ENCODE measurements at regions not wholly inside any gene's neighbourhood (a gene's known extent, or its start where the extent isn't known, plus 50 kb on each side); places are given as distances from the start of the nearest gene placed in this dataset.
A peak's percentile ranks its signal among the peaks of the same experiment; 100 is the strongest.
"Not testable (repeated sequence)": the region's sequence is repeated elsewhere in the genome, so short reads cannot be mapped to it uniquely, and the experiment has no call there.

DNA sequence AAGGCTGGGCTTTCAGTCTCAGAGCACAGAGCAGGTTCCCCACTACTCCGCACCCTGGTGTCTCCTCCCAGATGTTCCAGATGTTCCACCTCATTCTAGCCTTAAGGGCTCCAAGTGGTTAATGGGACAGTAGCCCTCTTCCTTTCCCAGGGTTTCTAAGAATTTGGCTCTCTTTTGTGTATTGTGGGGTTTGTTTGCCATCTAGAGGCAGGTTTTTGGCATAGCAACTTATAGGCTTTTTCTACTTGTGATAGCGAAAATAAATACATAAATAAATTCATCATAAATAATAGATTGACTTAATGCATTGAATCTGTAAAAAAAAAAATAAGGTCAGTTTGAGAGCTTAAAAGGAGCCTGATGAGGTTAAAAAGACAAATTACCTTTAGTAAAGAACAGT, 86.1 kb upstream of the XKR3 start:
- TF ChIP-seq, protein P1, sequence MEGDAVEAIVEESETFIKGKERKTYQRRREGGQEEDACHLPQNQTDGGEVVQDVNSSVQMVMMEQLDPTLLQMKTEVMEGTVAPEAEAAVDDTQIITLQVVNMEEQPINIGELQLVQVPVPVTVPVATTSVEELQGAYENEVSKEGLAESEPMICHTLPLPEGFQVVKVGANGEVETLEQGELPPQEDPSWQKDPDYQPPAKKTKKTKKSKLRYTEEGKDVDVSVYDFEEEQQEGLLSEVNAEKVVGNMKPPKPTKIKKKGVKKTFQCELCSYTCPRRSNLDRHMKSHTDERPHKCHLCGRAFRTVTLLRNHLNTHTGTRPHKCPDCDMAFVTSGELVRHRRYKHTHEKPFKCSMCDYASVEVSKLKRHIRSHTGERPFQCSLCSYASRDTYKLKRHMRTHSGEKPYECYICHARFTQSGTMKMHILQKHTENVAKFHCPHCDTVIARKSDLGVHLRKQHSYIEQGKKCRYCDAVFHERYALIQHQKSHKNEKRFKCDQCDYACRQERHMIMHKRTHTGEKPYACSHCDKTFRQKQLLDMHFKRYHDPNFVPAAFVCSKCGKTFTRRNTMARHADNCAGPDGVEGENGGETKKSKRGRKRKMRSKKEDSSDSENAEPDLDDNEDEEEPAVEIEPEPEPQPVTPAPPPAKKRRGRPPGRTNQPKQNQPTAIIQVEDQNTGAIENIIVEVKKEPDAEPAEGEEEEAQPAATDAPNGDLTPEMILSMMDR (IDR thresholded peaks at IDR 0.05; ENCODE audit: low read depth, low read length, missing control alignments) = peak; percentile 19
- H3K4me3 ChIP-seq (ENCODE audit: low read depth, low read length); DNase-seq (ENCODE audit: low read depth): not testable (repeated sequence)

DNA sequence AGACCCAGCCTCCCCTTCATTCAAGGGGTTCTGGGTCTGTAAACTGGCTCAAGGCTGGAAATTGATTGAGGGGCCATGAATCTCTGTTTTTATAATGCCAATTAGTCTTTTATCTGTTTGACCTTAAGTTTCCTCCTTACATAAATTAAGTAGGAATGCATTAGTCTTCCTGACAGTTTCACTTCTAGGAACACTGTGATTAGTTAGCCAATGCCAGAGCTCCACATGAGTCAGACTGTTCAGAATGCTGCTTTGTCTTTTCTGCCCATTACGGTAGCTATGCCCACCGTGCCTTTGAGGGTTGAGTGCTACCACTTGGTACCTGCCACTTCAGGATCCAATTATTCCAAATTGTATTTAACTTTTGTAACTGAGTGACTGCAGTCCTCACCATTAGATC, 76.8 kb upstream of the XKR3 start:
- not testable (repeated sequence) for DNase-seq (ENCODE audit: low read depth); H3K4me3 ChIP-seq (ENCODE audit: low read depth, low read length)

DNA sequence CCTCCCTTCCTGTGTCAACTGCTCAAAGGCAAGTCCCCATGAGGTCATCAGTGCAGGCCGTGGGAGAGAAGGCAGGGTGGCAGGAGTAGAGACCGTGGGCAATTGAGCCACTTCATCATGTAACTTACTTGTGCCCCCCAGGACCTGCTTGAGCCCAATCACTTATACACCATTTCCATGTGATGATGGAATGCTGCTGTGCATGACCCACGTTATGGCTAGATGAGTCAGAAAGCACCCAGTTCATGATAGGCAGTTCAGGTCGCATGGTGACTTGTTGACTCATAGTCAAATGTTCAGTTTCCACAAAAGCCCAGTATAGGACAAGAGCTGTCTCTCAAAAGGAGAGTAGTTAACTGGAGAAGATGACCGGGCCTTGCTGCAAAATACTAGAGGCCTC, 76.4 kb upstream of the XKR3 start:
- DNase-seq (ENCODE audit: low read depth); H3K4me3 ChIP-seq (ENCODE audit: low read depth, low read length): not testable (repeated sequence)

DNA sequence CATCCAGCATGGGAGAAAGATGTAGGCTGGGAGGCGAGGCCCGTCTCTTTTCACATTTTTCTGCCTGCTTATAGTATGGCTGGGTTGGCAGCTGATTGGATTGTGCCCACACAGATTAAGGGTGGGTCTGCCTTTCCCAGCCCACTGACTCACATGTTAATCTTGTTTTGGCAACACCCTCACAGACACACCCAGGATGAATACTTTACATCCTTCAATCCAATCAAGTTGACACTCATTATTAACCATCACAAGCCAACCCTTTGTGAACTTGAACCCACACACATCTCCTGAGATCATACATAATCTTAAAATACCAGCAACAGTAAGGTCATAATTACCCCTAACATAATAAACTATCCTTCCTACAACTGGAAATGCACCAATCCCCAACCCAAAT, 74.1 kb upstream of the XKR3 start:
- H3K4me3 ChIP-seq (ENCODE audit: low read depth, low read length); DNase-seq (ENCODE audit: low read depth): not testable (repeated sequence)

DNA sequence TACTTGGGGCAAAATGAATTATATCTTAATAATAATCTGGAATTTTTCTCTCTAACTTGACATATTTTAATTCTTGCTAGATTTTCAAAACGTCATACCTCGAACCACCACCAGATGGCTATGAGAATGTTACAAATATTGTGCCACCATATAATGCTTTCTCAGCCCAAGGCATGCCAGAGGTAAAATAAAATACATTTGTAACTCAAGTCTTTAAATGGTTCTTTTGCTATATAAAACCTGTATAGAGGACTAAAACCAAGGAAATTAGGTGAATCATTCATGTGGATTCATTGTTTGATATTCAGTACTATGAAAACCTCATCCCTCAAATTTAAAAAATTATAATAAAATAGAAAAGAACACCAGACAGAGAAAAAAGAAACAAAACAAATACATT, 72.2 kb upstream of the XKR3 start:
- not testable (repeated sequence) for H3K4me3 ChIP-seq (ENCODE audit: low read depth, low read length); DNase-seq (ENCODE audit: low read depth)

DNA sequence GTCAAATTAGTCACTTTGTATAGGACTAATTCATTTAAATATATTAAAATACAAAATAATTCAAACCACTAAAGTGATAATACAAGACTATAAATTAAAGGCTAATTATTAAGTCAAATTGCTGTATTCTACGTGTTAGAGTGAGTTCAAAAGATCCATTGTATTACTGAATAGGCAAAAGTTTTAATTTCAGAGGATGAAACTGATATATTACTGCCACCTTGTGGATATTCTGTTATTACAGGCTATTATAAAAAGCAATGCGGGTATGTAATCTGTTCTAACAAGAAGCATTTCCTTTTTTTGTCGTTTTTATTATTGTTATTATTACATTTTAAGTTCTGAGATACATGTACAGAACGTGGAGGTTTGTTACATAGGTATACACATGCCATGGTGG, 66.7 kb upstream of the XKR3 start:
- H3K4me3 ChIP-seq (ENCODE audit: low read depth, low read length); DNase-seq (ENCODE audit: low read depth): not testable (repeated sequence)

DNA sequence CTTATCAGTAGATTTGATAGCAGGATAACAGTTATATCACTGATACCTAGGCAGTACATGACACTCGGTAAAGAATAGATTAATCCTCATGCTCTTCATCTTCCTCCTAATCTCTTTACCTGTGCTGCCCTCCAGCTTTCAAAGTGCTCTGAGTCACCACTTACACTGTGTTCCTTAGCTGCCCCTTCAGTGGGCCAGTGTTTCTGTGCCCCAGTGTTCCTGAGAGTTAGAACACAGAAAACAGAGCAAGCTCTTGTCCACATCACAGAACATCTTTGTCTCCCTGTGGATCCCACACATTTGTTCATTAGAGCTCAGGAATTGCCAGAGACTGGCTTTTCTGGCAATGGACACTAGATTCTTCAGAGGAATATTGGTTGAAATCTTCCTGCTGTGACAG, 51.1 kb upstream of the XKR3 start:
- H3K4me3 ChIP-seq (ENCODE audit: low read depth, low read length); DNase-seq (ENCODE audit: low read depth): not testable (repeated sequence)
